Activated CD4-positive, CD25-positive, alpha-beta regulatory T cell treated with anti-CD3 and anti-CD28 coated beads, Interleukin-2, amount 50 U/mL, for 16 hours (primary cell): ENCODE measurements at regions not wholly inside any gene's neighbourhood (a gene's known extent, or its start where the extent isn't known, plus 50 kb on each side); places are given as distances from the start of the nearest gene placed in this dataset.

Experiments used
- DNase-seq: peaks from one replicate; pipeline ENCODE4 v3.0.0-alpha.2; 2020; ENCODE audit warnings: low read depth, low spot score

GRCh38 chr21:35699361-35699760 is 361.0 kb downstream of the SETD4 start:
- DNase-seq = no peak

GRCh38 chr21:35697321-35697808 is 363.0 kb downstream of the SETD4 start:
- no peak for DNase-seq

GRCh38 chr21:35696644-35697043 is 363.7 kb downstream of the SETD4 start:
- no peak for DNase-seq

- no peak for DNase-seq
Observed at GRCh38 chr21:35692311-35692710, 368.0 kb downstream of the SETD4 start.

- DNase-seq = no peak
Observed at GRCh38 chr21:35690436-35690835, 369.9 kb downstream of the SETD4 start.

- DNase-seq = no peak
Observed at GRCh38 chr21:35686156-35686555, 374.2 kb downstream of the SETD4 start.

- no peak for DNase-seq
Observed at GRCh38 chr21:35683664-35684304, 376.5 kb downstream of the SETD4 start.

- no peak for DNase-seq
Observed at GRCh38 chr21:35682904-35683549, 377.3 kb downstream of the SETD4 start.

- DNase-seq = no peak
Observed at GRCh38 chr21:35681946-35682345, 378.4 kb downstream of the SETD4 start.

GRCh38 chr21:35679076-35679475 is 381.2 kb downstream of the SETD4 start:
- DNase-seq = no peak

GRCh38 chr21:35678393-35678792 is 381.9 kb downstream of the SETD4 start:
- DNase-seq = no peak

- DNase-seq = no peak
Observed at GRCh38 chr21:35677298-35677841, 383.0 kb downstream of the SETD4 start.

GRCh38 chr21:35674895-35675470 is 385.3 kb downstream of the SETD4 start:
- DNase-seq = no peak

- DNase-seq = no peak
Observed at GRCh38 chr21:35674091-35674671, 386.1 kb downstream of the SETD4 start.

- DNase-seq = no peak
Observed at GRCh38 chr21:35672313-35672712, 388.0 kb downstream of the SETD4 start.

GRCh38 chr21:35664683-35665082 is 395.6 kb downstream of the SETD4 start:
- no peak for DNase-seq

GRCh38 chr21:35663856-35664606 is 396.3 kb downstream of the SETD4 start:
- no peak for DNase-seq

GRCh38 chr21:35658242-35658641 is 402.1 kb downstream of the SETD4 start:
- no peak for DNase-seq

- no peak for DNase-seq
Observed at GRCh38 chr21:35652872-35653271, 407.5 kb downstream of the SETD4 start.

- no peak for DNase-seq
Observed at GRCh38 chr21:35652196-35652595, 408.1 kb downstream of the SETD4 start.

GRCh38 chr21:35651196-35651595 is 409.1 kb downstream of the SETD4 start:
- DNase-seq = no peak

- DNase-seq = no peak
Observed at GRCh38 chr21:35649186-35649585, 411.1 kb downstream of the SETD4 start.
